DND-41 (cell line): ENCODE measurements at regions not wholly inside any gene's neighbourhood (a gene's known extent, or its start where the extent isn't known, plus 50 kb on each side); places are given as distances from the start of the nearest gene placed in this dataset.

ENCODE experiments used
- EZH2 ChIP-seq: IDR thresholded peaks from 3 replicates; pipeline ENCODE4 v1.6.1; 2012; ENCODE audit warnings: borderline replicate concordance, low read depth, mild to moderate bottlenecking, moderate library complexity, low read length, inconsistent platforms; ENCODE audit not compliant: severe bottlenecking
- TF ChIP-seq, protein P1 (sequence below): IDR thresholded peaks from 2 replicates; pipeline ENCODE4 v1.5.1; 2012; ENCODE audit warnings: borderline replicate concordance, low read length, moderate library complexity, mild to moderate bottlenecking; ENCODE audit not compliant: poor library complexity, severe bottlenecking; ENCODE audit errors: extremely low read depth

GRCh38 chr18:39801010-39801409 is 2154.0 kb upstream of the PIK3C3 start:
- TF ChIP-seq, protein P1, sequence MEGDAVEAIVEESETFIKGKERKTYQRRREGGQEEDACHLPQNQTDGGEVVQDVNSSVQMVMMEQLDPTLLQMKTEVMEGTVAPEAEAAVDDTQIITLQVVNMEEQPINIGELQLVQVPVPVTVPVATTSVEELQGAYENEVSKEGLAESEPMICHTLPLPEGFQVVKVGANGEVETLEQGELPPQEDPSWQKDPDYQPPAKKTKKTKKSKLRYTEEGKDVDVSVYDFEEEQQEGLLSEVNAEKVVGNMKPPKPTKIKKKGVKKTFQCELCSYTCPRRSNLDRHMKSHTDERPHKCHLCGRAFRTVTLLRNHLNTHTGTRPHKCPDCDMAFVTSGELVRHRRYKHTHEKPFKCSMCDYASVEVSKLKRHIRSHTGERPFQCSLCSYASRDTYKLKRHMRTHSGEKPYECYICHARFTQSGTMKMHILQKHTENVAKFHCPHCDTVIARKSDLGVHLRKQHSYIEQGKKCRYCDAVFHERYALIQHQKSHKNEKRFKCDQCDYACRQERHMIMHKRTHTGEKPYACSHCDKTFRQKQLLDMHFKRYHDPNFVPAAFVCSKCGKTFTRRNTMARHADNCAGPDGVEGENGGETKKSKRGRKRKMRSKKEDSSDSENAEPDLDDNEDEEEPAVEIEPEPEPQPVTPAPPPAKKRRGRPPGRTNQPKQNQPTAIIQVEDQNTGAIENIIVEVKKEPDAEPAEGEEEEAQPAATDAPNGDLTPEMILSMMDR, result no peak
- no peak for TF ChIP-seq EZH2
